ENCODE measurements at regions not wholly inside any gene's neighbourhood (a gene's known extent, or its start where the extent isn't known, plus 50 kb on each side); places are given as distances from the start of the nearest gene placed in this dataset.

- TF ChIP-seq OSR1 (CRISPR knock-in tag; IDR thresholded peaks at IDR 0.05) (no peak), ESRRG (CRISPR knock-in tag; IDR thresholded peaks at IDR 0.05) (no peak), SNAI2 (CRISPR knock-in tag; IDR thresholded peaks at IDR 0.05) (no peak), POU6F1 (CRISPR knock-in tag; IDR thresholded peaks at IDR 0.05; ENCODE audit: borderline replicate concordance, low read depth) (no peak), ZFP3 (CRISPR knock-in tag; IDR thresholded peaks at IDR 0.05) (no peak), RARB (CRISPR knock-in tag; IDR thresholded peaks at IDR 0.05) (no peak), TSHZ2 (CRISPR knock-in tag; IDR thresholded peaks at IDR 0.05) (no peak), PATZ1 (CRISPR knock-in tag; IDR thresholded peaks at IDR 0.05; ENCODE audit: borderline replicate concordance) (no peak), ARNTL (CRISPR knock-in tag; IDR thresholded peaks at IDR 0.05; ENCODE audit: borderline replicate concordance, low read depth) (no peak), TOX (CRISPR knock-in tag; IDR thresholded peaks at IDR 0.05; ENCODE audit: borderline replicate concordance) (no peak), CSDC2 (CRISPR knock-in tag; IDR thresholded peaks at IDR 0.05) (no peak), ISL1 (CRISPR knock-in tag; IDR thresholded peaks at IDR 0.05) (no peak)
Measured at GRCh38 chr3:6508410-6508759, 352.5 kb upstream of the GRM7 start.
